ENCODE measurements at regions not wholly inside any gene's neighbourhood (a gene's known extent, or its start where the extent isn't known, plus 50 kb on each side); places are given as distances from the start of the nearest gene placed in this dataset.
A peak's percentile ranks its signal among the peaks of the same experiment; 100 is the strongest.

DNA sequence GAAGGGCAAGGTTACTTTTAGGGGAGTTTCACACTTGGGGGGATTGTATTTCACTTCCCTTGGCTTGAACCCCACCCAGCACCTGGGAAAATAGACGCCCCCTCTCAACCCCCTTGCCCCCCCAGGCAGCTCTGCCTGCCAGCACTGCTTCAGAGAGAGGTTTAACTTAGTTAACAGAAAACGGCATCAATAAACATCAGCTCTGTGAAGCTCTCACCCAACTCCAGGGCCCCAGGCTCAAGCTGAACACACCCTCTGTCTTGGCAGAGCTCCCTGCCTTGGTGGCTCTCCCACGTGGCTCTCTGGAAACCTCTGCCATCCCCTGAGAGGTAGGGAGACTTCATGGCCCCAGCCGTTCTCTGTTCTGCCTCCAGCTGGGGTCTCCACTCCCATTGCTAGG, 244.1 kb downstream of the ACKR3 start:
- H4K20me1 ChIP-seq (ENCODE audit: insufficient read depth): no peaks in the 10 kb centered on the region
- TF ChIP-seq TAF1 (IDR thresholded peaks at IDR 0.05; ENCODE audit: low read depth) (no peak), RAD21 (conservative IDR thresholded peaks at IDR 0.05) (no peak), EP300 (conservative IDR thresholded peaks at IDR 0.05; ENCODE audit: poor library complexity, severe bottlenecking) (no peak), MXI1 (conservative IDR thresholded peaks at IDR 0.05; ENCODE audit: poor library complexity, severe bottlenecking) (no peak)
- TF ChIP-seq, protein P1, sequence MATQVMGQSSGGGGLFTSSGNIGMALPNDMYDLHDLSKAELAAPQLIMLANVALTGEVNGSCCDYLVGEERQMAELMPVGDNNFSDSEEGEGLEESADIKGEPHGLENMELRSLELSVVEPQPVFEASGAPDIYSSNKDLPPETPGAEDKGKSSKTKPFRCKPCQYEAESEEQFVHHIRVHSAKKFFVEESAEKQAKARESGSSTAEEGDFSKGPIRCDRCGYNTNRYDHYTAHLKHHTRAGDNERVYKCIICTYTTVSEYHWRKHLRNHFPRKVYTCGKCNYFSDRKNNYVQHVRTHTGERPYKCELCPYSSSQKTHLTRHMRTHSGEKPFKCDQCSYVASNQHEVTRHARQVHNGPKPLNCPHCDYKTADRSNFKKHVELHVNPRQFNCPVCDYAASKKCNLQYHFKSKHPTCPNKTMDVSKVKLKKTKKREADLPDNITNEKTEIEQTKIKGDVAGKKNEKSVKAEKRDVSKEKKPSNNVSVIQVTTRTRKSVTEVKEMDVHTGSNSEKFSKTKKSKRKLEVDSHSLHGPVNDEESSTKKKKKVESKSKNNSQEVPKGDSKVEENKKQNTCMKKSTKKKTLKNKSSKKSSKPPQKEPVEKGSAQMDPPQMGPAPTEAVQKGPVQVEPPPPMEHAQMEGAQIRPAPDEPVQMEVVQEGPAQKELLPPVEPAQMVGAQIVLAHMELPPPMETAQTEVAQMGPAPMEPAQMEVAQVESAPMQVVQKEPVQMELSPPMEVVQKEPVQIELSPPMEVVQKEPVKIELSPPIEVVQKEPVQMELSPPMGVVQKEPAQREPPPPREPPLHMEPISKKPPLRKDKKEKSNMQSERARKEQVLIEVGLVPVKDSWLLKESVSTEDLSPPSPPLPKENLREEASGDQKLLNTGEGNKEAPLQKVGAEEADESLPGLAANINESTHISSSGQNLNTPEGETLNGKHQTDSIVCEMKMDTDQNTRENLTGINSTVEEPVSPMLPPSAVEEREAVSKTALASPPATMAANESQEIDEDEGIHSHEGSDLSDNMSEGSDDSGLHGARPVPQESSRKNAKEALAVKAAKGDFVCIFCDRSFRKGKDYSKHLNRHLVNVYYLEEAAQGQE (IDR thresholded peaks at IDR 0.05; ENCODE audit: borderline replicate concordance): no peak
- TF ChIP-seq, protein P2, sequence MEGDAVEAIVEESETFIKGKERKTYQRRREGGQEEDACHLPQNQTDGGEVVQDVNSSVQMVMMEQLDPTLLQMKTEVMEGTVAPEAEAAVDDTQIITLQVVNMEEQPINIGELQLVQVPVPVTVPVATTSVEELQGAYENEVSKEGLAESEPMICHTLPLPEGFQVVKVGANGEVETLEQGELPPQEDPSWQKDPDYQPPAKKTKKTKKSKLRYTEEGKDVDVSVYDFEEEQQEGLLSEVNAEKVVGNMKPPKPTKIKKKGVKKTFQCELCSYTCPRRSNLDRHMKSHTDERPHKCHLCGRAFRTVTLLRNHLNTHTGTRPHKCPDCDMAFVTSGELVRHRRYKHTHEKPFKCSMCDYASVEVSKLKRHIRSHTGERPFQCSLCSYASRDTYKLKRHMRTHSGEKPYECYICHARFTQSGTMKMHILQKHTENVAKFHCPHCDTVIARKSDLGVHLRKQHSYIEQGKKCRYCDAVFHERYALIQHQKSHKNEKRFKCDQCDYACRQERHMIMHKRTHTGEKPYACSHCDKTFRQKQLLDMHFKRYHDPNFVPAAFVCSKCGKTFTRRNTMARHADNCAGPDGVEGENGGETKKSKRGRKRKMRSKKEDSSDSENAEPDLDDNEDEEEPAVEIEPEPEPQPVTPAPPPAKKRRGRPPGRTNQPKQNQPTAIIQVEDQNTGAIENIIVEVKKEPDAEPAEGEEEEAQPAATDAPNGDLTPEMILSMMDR (IDR thresholded peaks at IDR 0.05; ENCODE audit: poor library complexity, severe bottlenecking): no peak

DNA sequence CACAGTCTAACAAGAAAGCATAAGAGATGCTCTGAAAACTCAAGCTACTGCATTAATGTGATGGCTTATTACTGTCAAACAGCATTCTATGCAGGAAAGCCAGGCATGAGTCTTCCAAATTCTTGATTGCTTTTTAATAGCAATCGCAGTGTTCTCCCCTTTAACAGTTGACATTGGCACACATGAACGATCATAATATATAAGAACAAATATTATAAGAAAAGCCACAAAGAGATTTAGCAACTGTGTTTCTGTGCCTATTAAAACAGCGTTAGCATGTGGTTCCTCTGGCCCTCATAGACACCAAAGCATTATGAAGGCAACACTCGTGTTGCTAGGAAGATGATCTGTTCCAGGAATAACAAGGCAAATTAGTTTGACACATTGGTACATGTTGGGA, 245.0 kb downstream of the ACKR3 start:
- Histone ChIP-seq H3K9me3 (ENCODE audit: low read length) (no peaks in the 10 kb centered on the region), H3F3A (ENCODE audit: insufficient read depth, low read length, poor library complexity, severe bottlenecking) (peaks cover 3% of the 10 kb centered on the region), H3K9me2 (ENCODE audit: insufficient read depth, low read length) (no peaks in the 10 kb centered on the region), H4K20me1 (ENCODE audit: insufficient read depth) (no peaks in the 10 kb centered on the region), H3K27me3 (ENCODE audit: insufficient read depth, low read depth, low read length) (no peaks in the 10 kb centered on the region), H3K36me3 (ENCODE audit: insufficient read depth, low read length) (no peaks in the 10 kb centered on the region), H3K4me3 (ENCODE audit: low read length) (peak overlapping the region; percentile 29), H2AFZ (ENCODE audit: low read depth, low read length) (no peak overlapping the region), H3K27ac (ENCODE audit: low read length) (peak overlapping the region; percentile 66), H3K4me2 (ENCODE audit: low read length) (peak overlapping the region; percentile 38), H3K9ac (ENCODE audit: low read length) (no peak overlapping the region), H3K79me2 (replicated peaks; ENCODE audit: insufficient read depth, low read length) (no peaks in the 10 kb centered on the region)
- TF ChIP-seq EP300 (conservative IDR thresholded peaks at IDR 0.05; ENCODE audit: poor library complexity, severe bottlenecking) (peak; percentile 54), TAF1 (IDR thresholded peaks at IDR 0.05; ENCODE audit: low read depth) (no peak), RAD21 (conservative IDR thresholded peaks at IDR 0.05) (peak; percentile 11), POLR2AphosphoS5 (IDR thresholded peaks at IDR 0.05) (peak; percentile 20)

More for the DNA sequence above, 244.1 kb downstream of the ACKR3 start:
- H3K27ac ChIP-seq (ENCODE audit: low read length): peak overlapping the region; percentile 66
- H3K79me2 ChIP-seq (replicated peaks; ENCODE audit: insufficient read depth, low read length): no peaks in the 10 kb centered on the region
- H3K27me3 ChIP-seq (ENCODE audit: insufficient read depth, low read depth, low read length): no peaks in the 10 kb centered on the region
- no peaks in the 10 kb centered on the region for H3K9me2 ChIP-seq (ENCODE audit: insufficient read depth, low read length)
- H3F3A ChIP-seq (ENCODE audit: insufficient read depth, low read length, poor library complexity, severe bottlenecking): peaks cover 3% of the 10 kb centered on the region
- H3K9me3 ChIP-seq (ENCODE audit: low read length): no peaks in the 10 kb centered on the region
- H2AFZ ChIP-seq (ENCODE audit: low read depth, low read length): no peak overlapping the region
- H3K4me3 ChIP-seq (ENCODE audit: low read length): no peak overlapping the region
- H3K9ac ChIP-seq (ENCODE audit: low read length): no peak overlapping the region
- no peaks in the 10 kb centered on the region for H3K36me3 ChIP-seq (ENCODE audit: insufficient read depth, low read length)
- no peak overlapping the region for H3K4me2 ChIP-seq (ENCODE audit: low read length)

DNA sequence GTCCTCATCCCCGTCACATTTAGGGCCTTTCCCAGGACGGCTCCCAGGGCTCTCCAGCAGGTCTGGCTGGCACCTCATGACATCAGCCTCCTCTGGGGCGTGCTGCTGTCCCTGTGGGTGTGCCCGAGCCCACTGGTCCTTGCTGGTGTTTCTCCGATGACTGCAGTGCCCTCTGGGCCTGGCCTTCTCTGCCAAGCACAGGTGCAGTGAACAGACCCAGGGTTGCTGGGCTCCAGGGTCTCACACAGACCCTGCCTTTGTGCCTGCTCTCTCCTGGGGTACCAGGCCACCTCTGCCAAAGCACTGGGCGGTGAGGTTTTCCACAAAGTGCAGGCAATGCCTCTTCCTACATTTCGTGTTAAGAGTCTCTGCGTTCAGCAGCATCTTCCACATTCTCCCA, 246.1 kb downstream of the ACKR3 start:
- Histone ChIP-seq H4K20me1 (ENCODE audit: insufficient read depth) (no peaks in the 10 kb centered on the region), H3K9me3 (ENCODE audit: low read length) (no peaks in the 10 kb centered on the region), H3F3A (ENCODE audit: insufficient read depth, low read length, poor library complexity, severe bottlenecking) (peaks cover 3% of the 10 kb centered on the region), H3K4me3 (ENCODE audit: low read length) (no peak overlapping the region), H3K27me3 (ENCODE audit: insufficient read depth, low read depth, low read length) (no peaks in the 10 kb centered on the region), H2AFZ (ENCODE audit: low read depth, low read length) (no peak overlapping the region), H3K36me3 (ENCODE audit: insufficient read depth, low read length) (no peaks in the 10 kb centered on the region), H3K4me2 (ENCODE audit: low read length) (no peak overlapping the region), H3K9ac (ENCODE audit: low read length) (no peak overlapping the region), H3K9me2 (ENCODE audit: insufficient read depth, low read length) (no peaks in the 10 kb centered on the region), H3K27ac (ENCODE audit: low read length) (no peak overlapping the region), H3K79me2 (replicated peaks; ENCODE audit: insufficient read depth, low read length) (no peaks in the 10 kb centered on the region)
- TF ChIP-seq, protein P2 (IDR thresholded peaks at IDR 0.05; ENCODE audit: poor library complexity, severe bottlenecking): no peak
- TF ChIP-seq TAF1 (IDR thresholded peaks at IDR 0.05; ENCODE audit: low read depth) (no peak), POLR2AphosphoS5 (IDR thresholded peaks at IDR 0.05) (no peak), MXI1 (conservative IDR thresholded peaks at IDR 0.05; ENCODE audit: poor library complexity, severe bottlenecking) (no peak), RAD21 (conservative IDR thresholded peaks at IDR 0.05) (no peak), EZH2 (IDR thresholded peaks at IDR 0.05; ENCODE audit: borderline replicate concordance, insufficient read depth, low read length, poor library complexity, severe bottlenecking) (no peak), SMC3 (conservative IDR thresholded peaks at IDR 0.05; ENCODE audit: poor library complexity) (no peak), EP300 (conservative IDR thresholded peaks at IDR 0.05; ENCODE audit: poor library complexity, severe bottlenecking) (no peak)
- TF ChIP-seq, protein P1 (IDR thresholded peaks at IDR 0.05; ENCODE audit: borderline replicate concordance): no peak

Data from neural cell (in vitro differentiated cells).